ENCODE measurements at regions not wholly inside any gene's neighbourhood (a gene's known extent, or its start where the extent isn't known, plus 50 kb on each side); places are given as distances from the start of the nearest gene placed in this dataset.

- H4K20me1 ChIP-seq (ENCODE audit: insufficient read depth, low read length): no peaks in the 10 kb centered on the region
- intact Hi-C loops (cut with micrococcal nuclease; ENCODE audit: unreplicated experiment): no loop called here
- DNase-seq (ENCODE audit: low spot score): no peak
- no TSS peak for BruUV-seq (replicated peaks)
- no peaks in the 10 kb centered on the region for H3K4me1 ChIP-seq (ENCODE audit: insufficient read depth, low read length, poor library complexity, severe bottlenecking)
- H2AFZ ChIP-seq (ENCODE audit: low read length): no peak overlapping the region
- no peak for TF ChIP-seq EZH2phosphoT487 (IDR thresholded peaks at IDR 0.05; ENCODE audit: borderline replicate concordance, low read depth, low read length)
- TF ChIP-seq, protein P1, sequence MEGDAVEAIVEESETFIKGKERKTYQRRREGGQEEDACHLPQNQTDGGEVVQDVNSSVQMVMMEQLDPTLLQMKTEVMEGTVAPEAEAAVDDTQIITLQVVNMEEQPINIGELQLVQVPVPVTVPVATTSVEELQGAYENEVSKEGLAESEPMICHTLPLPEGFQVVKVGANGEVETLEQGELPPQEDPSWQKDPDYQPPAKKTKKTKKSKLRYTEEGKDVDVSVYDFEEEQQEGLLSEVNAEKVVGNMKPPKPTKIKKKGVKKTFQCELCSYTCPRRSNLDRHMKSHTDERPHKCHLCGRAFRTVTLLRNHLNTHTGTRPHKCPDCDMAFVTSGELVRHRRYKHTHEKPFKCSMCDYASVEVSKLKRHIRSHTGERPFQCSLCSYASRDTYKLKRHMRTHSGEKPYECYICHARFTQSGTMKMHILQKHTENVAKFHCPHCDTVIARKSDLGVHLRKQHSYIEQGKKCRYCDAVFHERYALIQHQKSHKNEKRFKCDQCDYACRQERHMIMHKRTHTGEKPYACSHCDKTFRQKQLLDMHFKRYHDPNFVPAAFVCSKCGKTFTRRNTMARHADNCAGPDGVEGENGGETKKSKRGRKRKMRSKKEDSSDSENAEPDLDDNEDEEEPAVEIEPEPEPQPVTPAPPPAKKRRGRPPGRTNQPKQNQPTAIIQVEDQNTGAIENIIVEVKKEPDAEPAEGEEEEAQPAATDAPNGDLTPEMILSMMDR (conservative IDR thresholded peaks at IDR 0.05; ENCODE audit: low read length): no peak
- H3K9me2 ChIP-seq (ENCODE audit: insufficient read depth, low read length): no peaks in the 10 kb centered on the region
- no peak overlapping the region for H3K4me3 ChIP-seq (ENCODE audit: low read depth, low read length, poor library complexity, severe bottlenecking)
- no peaks in the 10 kb centered on the region for H3K36me3 ChIP-seq (ENCODE audit: insufficient read depth, low read length)
- H3K9me3 ChIP-seq (ENCODE audit: low read length): no peaks in the 10 kb centered on the region
- ChIA-PET POLR2A (interaction anchor here (1.7 kb wide), 1 partner anchor 172 kb away, joined by 3 read pairs; no protein-coding TSS in a partner anchor), CTCF (ENCODE audit: unreplicated experiment) (no interaction called here)
- H3K27ac ChIP-seq (ENCODE audit: low read depth, low read length, poor library complexity, severe bottlenecking): no peak overlapping the region
- H3K79me2 ChIP-seq (ENCODE audit: insufficient read depth, low read depth, low read length): no peaks in the 10 kb centered on the region
- no peak overlapping the region for H3K4me2 ChIP-seq (ENCODE audit: low read length)
These were observed 55.9 kb upstream of the SIAH1 start for GRCh38 chr16:48441106-48441505.

- no peak for TF ChIP-seq EZH2phosphoT487 (IDR thresholded peaks at IDR 0.05; ENCODE audit: borderline replicate concordance, low read depth, low read length)
- TF ChIP-seq, protein P1 (conservative IDR thresholded peaks at IDR 0.05; ENCODE audit: low read length): no peak
- CTCF ChIA-PET (ENCODE audit: unreplicated experiment): interaction anchor here (0.5 kb wide), 1 partner anchor 9 kb away, joined by 3 read pairs; no protein-coding TSS in a partner anchor
These were observed 53.2 kb upstream of the SIAH1 start for GRCh38 chr16:48438414-48438813.

GRCh38 chr16:48435906-48436305, 50.7 kb upstream of the SIAH1 start:
- H3K4me3 ChIP-seq (ENCODE audit: low read depth, low read length, poor library complexity, severe bottlenecking): no peak overlapping the region
- H3K27ac ChIP-seq (ENCODE audit: low read depth, low read length, poor library complexity, severe bottlenecking): no peak overlapping the region
- CTCF ChIA-PET (ENCODE audit: unreplicated experiment): interaction anchor here (0.5 kb wide), 1 partner anchor 42 kb away, joined by 4 read pairs; no protein-coding TSS in a partner anchor
- intact Hi-C loops (cut with micrococcal nuclease; ENCODE audit: unreplicated experiment): loop anchor here (2.0 kb wide), 1 partner anchor 83 kb away; no protein-coding TSS in a partner anchor
- H2AFZ ChIP-seq (ENCODE audit: low read length): no peak overlapping the region
- H3K9me3 ChIP-seq (ENCODE audit: low read length): no peaks in the 10 kb centered on the region
- no peaks in the 10 kb centered on the region for H4K20me1 ChIP-seq (ENCODE audit: insufficient read depth, low read length)
- no TSS peak for BruUV-seq (replicated peaks)
- H3K79me2 ChIP-seq (ENCODE audit: insufficient read depth, low read depth, low read length): no peaks in the 10 kb centered on the region
- no peak overlapping the region for H3K4me2 ChIP-seq (ENCODE audit: low read length)
- DNase-seq (ENCODE audit: low spot score): no peak
- POLR2A ChIA-PET: interaction anchor here (0.5 to 0.7 kb wide), 4 partner anchors 157 to 1307 kb away, joined by 3 to 5 read pairs (median 4); no protein-coding TSS in a partner anchor
- TF ChIP-seq, protein P1 (conservative IDR thresholded peaks at IDR 0.05; ENCODE audit: low read length): no peak
- no peak for TF ChIP-seq EZH2phosphoT487 (IDR thresholded peaks at IDR 0.05; ENCODE audit: borderline replicate concordance, low read depth, low read length)
- peaks cover 45% of the 10 kb centered on the region for H3K4me1 ChIP-seq (ENCODE audit: insufficient read depth, low read length, poor library complexity, severe bottlenecking)
- H3K9me2 ChIP-seq (ENCODE audit: insufficient read depth, low read length): no peaks in the 10 kb centered on the region
- H3K36me3 ChIP-seq (ENCODE audit: insufficient read depth, low read length): no peaks in the 10 kb centered on the region

More at GRCh38 chr16:48438414-48438813, 53.2 kb upstream of the SIAH1 start:
- no peak overlapping the region for H3K4me2 ChIP-seq (ENCODE audit: low read length)
- no peaks in the 10 kb centered on the region for H3K79me2 ChIP-seq (ENCODE audit: insufficient read depth, low read depth, low read length)
- H4K20me1 ChIP-seq (ENCODE audit: insufficient read depth, low read length): no peaks in the 10 kb centered on the region
- no TSS peak for BruUV-seq (replicated peaks)
- H3K36me3 ChIP-seq (ENCODE audit: insufficient read depth, low read length): no peaks in the 10 kb centered on the region
- POLR2A ChIA-PET: interaction anchor here (0.6 to 0.8 kb wide), 2 partner anchors 19 to 24 kb away, joined by 3 read pairs; no protein-coding TSS in a partner anchor
- H3K4me3 ChIP-seq (ENCODE audit: low read depth, low read length, poor library complexity, severe bottlenecking): no peak overlapping the region
- peaks cover 20% of the 10 kb centered on the region for H3K4me1 ChIP-seq (ENCODE audit: insufficient read depth, low read length, poor library complexity, severe bottlenecking)
- no peaks in the 10 kb centered on the region for H3K9me3 ChIP-seq (ENCODE audit: low read length)
- no peak for DNase-seq (ENCODE audit: low spot score)
- no peaks in the 10 kb centered on the region for H3K9me2 ChIP-seq (ENCODE audit: insufficient read depth, low read length)
- no peak overlapping the region for H3K27ac ChIP-seq (ENCODE audit: low read depth, low read length, poor library complexity, severe bottlenecking)
- H2AFZ ChIP-seq (ENCODE audit: low read length): no peak overlapping the region
- intact Hi-C loops (cut with micrococcal nuclease; ENCODE audit: unreplicated experiment): no loop called here

Data from OCI-LY7 (cell line).